K562 (cell line): ENCODE measurements at regions not wholly inside any gene's neighbourhood (a gene's known extent, or its start where the extent isn't known, plus 50 kb on each side); places are given as distances from the start of the nearest gene placed in this dataset.

Experiments
- ATAC-seq: fragments of 200-7000 bp; cut with Tn5 transposase; 3 replicates; pipeline ENCODE4 v1.9.1; 2020; ENCODE audit warnings: moderate library complexity
- BruUV-seq: library from RNA; stranded (reverse); fragments of 400-500 nt; replicated peaks from 2 replicates; lab custom pipeline; 2021; lab: Mats Ljungman, UMichigan
- CTCF ChIA-PET: fragments of 300-600 bp; formaldehyde crosslinking; extraction: SDS; loops from one replicate; lab custom pipeline; 2021; ENCODE audit warnings: low intra/inter-chr PET ratio; lab: Yijun Ruan, JAX
- POLR2A ChIA-PET: fragments of 300-600, 350-650 bp; sonication (Branson Sonifier 250); formaldehyde crosslinking; extraction: SDS; loops from one replicate; lab custom pipeline; 2021; ENCODE audit warnings: antibody characterized with exemption, inconsistent platforms; lab: Yijun Ruan, JAX
- DNase-seq, 4 experiments: peaks; one replicate each; pipeline versions ENCODE4 v3.0.0 to v3.0.0-alpha.2; 2011 to 2018; ENCODE audit warnings: low spot score in 3 of 4, mixed read lengths in 3 of 4; ENCODE audit errors: extremely low read depth in 1 of 4
- FAIRE-seq: peaks from 2 replicates; lab custom pipeline; 2011; peaks lifted over from hg19 to GRCh38; lab: Jason Lieb, UNC
- H2AFZ ChIP-seq: 2 replicates; pipeline ENCODE4 v1.6.0; 2011; ENCODE audit warnings: low read depth, low read length, control low read depth, inconsistent platforms
- H3K27ac ChIP-seq: fragments of 200-600 bp; 3 replicates; pipeline ENCODE4 v1.8.0; 2011; ENCODE audit warnings: low read depth, mild to moderate bottlenecking, control low read depth, inconsistent platforms, low read length, moderate library complexity, mixed read lengths; ENCODE audit errors: extremely low read depth
- H3K27me3 ChIP-seq, 2 experiments: fragments of 300-600 bp in 1 of 2; 2 replicates in 1 of 2; 3 replicates in 1 of 2; pipeline versions ENCODE4 v1.6.0 to v1.8.0; 2011; ENCODE audit warnings: inconsistent platforms in 2 of 2, low read length in 2 of 2, mild to moderate bottlenecking in 1 of 2, mixed read lengths in 1 of 2, moderate library complexity in 1 of 2; ENCODE audit not compliant: control insufficient read depth in 2 of 2, insufficient read depth in 2 of 2
- H3K36me3 ChIP-seq: fragments of 300-600 bp; 3 replicates; pipeline ENCODE4 v1.8.0; 2011; ENCODE audit warnings: mild to moderate bottlenecking, low read length, inconsistent platforms; ENCODE audit not compliant: control insufficient read depth, insufficient read depth
- H3K4me1 ChIP-seq, 2 experiments: fragments of 200-600 bp in 1 of 2; replicated peaks in 1 of 2; 2 replicates in 1 of 2; 3 replicates in 1 of 2; pipeline versions ENCODE4 v1.5.1 to v1.8.0; 2011; ENCODE audit warnings: inconsistent platforms in 2 of 2, low read length in 2 of 2, mild to moderate bottlenecking in 1 of 2, mixed read lengths in 1 of 2, moderate library complexity in 1 of 2; ENCODE audit not compliant: control insufficient read depth in 2 of 2, insufficient read depth in 2 of 2
- H3K4me2 ChIP-seq: 2 replicates; pipeline ENCODE4 v1.6.1; 2011; ENCODE audit warnings: low read length, control low read depth, inconsistent platforms, mixed read lengths; ENCODE audit not compliant: insufficient read depth
- H3K4me3 ChIP-seq: fragments of 200-600 bp; sonication (generic), shearing (Covaris generic); 2 replicates; pipeline ENCODE4 v1.5.1; 2016; ENCODE audit warnings: control low read depth, inconsistent platforms
- H3K79me2 ChIP-seq: fragments of 200-600 bp; 3 replicates; pipeline ENCODE4 v1.8.0; 2011; ENCODE audit warnings: low read length, inconsistent platforms; ENCODE audit not compliant: control insufficient read depth, insufficient read depth
- H3K9ac ChIP-seq, 2 experiments: 2 replicates each; pipeline versions ENCODE4 v1.6.0 to v1.6.1; 2011; ENCODE audit warnings: low read depth in 2 of 2, low read length in 2 of 2, control low read depth in 1 of 2, inconsistent platforms in 1 of 2, mild to moderate bottlenecking in 1 of 2, mixed read lengths in 1 of 2; ENCODE audit not compliant: insufficient read depth in 1 of 2
- H3K9me1 ChIP-seq: one replicate; pipeline ENCODE4 v1.6.0; 2011; ENCODE audit warnings: inconsistent platforms, mild to moderate bottlenecking, low read length, moderate library complexity; ENCODE audit not compliant: control insufficient read depth, insufficient read depth
- H3K9me3 ChIP-seq: replicated peaks from 2 replicates; pipeline ENCODE4 v1.5.1; 2011; ENCODE audit warnings: low read depth, low read length, inconsistent platforms; ENCODE audit not compliant: control insufficient read depth, insufficient read depth
- H4K20me1 ChIP-seq: replicated peaks from 2 replicates; pipeline ENCODE4 v1.6.1; 2011; ENCODE audit warnings: low read length, inconsistent platforms, mixed read lengths; ENCODE audit not compliant: control insufficient read depth, insufficient read depth
- CHCHD3 ChIP-seq: fragments of 250-450 bp; sonication (Bioruptor Pico); IDR thresholded peaks from 2 replicates; pipeline ENCODE4 v2.1.2; 2022; ENCODE audit warnings: mild to moderate bottlenecking
- E2F3 ChIP-seq: fragments of 250-450 bp; sonication (Bioruptor Pico); IDR thresholded peaks from 2 replicates; pipeline ENCODE4 v1.4.0; 2020; ENCODE audit warnings: mild to moderate bottlenecking
- ELF4 ChIP-seq: fragments of 450-650 bp; formaldehyde crosslinking; IDR thresholded peaks from 2 replicates; pipeline ENCODE4 v1.4.0; 2022; ENCODE audit warnings: missing genetic modification characterization
- JUNB ChIP-seq: fragments of 450-650 bp; formaldehyde crosslinking; conservative IDR thresholded peaks from 2 replicates; pipeline ENCODE4 v1.4.0; 2020; ENCODE audit warnings: mild to moderate bottlenecking
- L3MBTL2 ChIP-seq: fragments of 450-650 bp; IDR thresholded peaks from 2 replicates; pipeline ENCODE4 v1.6.1; 2016; ENCODE audit warnings: mild to moderate bottlenecking, moderate library complexity
- RBM34 ChIP-seq: fragments of 200-400 bp; formaldehyde crosslinking; IDR thresholded peaks from 2 replicates; pipeline ENCODE4 v1.6.1; 2018; ENCODE audit warnings: low read length, borderline replicate concordance; ENCODE audit not compliant: insufficient read depth
- RCOR1 ChIP-seq, 2 experiments: IDR thresholded peaks; 2 replicates each; pipeline ENCODE4 v1.6.1; 2012; ENCODE audit warnings: low read depth in 2 of 2, low read length in 2 of 2, borderline replicate concordance in 1 of 2, improper control_type of control experiment in 1 of 2
- TCF7 ChIP-seq: sonication (generic); IDR thresholded peaks from 2 replicates; pipeline ENCODE4 v1.6.1; 2016; ENCODE audit warnings: antibody characterized with exemption, borderline replicate concordance
- TRIM24 ChIP-seq, 2 experiments: fragments of 450-650 bp; IDR thresholded peaks; 2 replicates each; pipeline ENCODE4 v1.6.1; 2016
- WHSC1 ChIP-seq: IDR thresholded peaks from one replicate; pipeline ENCODE4 v1.6.1; 2012; ENCODE audit warnings: low read length, control low read depth, inconsistent platforms
- ZBTB34 ChIP-seq: fragments of 250-450 bp; sonication (Bioruptor Pico); IDR thresholded peaks from 2 replicates; pipeline ENCODE4 v1.8.0; 2021; ENCODE audit warnings: mild to moderate bottlenecking, moderate library complexity
- ZNF3 ChIP-seq: fragments of 250-450 bp; sonication (Bioruptor Pico); IDR thresholded peaks from 2 replicates; pipeline ENCODE4 v1.5.0; 2021; ENCODE audit warnings: mild to moderate bottlenecking, moderate library complexity
- ZNF668 ChIP-seq: fragments of 250-450 bp; sonication (Bioruptor Pico); IDR thresholded peaks from 2 replicates; pipeline ENCODE4 v1.8.0; 2022; ENCODE audit warnings: mild to moderate bottlenecking, inconsistent platforms
- ZNF766 ChIP-seq: fragments of 200-800 bp; sonication (Bioruptor generic); conservative IDR thresholded peaks from 2 replicates; pipeline ENCODE4 v1.6.1; 2016; ENCODE audit warnings: missing genetic modification characterization, missing compliant biosample characterization
- WGBS: fragments of 100-300 bp; shearing (Covaris generic); methylation state at CpG from one replicate; pipeline ENCODE4 v1.1.6; 2016; ENCODE audit warnings: low coverage, mixed read lengths; ENCODE audit not compliant: insufficient coverage; ENCODE audit errors: missing lambda C conversion rate; 5-methylcytosine and 5-hydroxymethylcytosine counted together
- in situ Hi-C: fragments of 300-500 bp; cut with MboI; formaldehyde crosslinking; loops from 4 replicates; pipeline ENCODE4 v1.15.0; 2018; ENCODE audit warnings: inconsistent platforms, mixed read lengths
- intact Hi-C: fragments of 100-400 bp; cut with micrococcal nuclease; formaldehyde crosslinking; loops from 2 replicates; pipeline ENCODE4 v1.14.2; 2022
- TF ChIP-seq, protein P1 (sequence below), 3 experiments: fragments of 200-800 bp in 1 of 3; sonication (Bioruptor generic) in 1 of 3; sonication (generic) in 1 of 3; formaldehyde crosslinking in 1 of 3; IDR thresholded peaks; 2 replicates each; pipeline versions ENCODE4 v1.6.1 to v1.8.0; 2016 to 2022; ENCODE audit warnings: mild to moderate bottlenecking in 2 of 3, missing compliant biosample characterization in 2 of 3, missing genetic modification characterization in 2 of 3, missing genetic modification reagents in 1 of 3
- TF ChIP-seq, protein P2 (sequence below): fragments of 450-650 bp; IDR thresholded peaks from 2 replicates; pipeline ENCODE4 v1.7.0; 2016; ENCODE audit warnings: borderline replicate concordance

DNA sequence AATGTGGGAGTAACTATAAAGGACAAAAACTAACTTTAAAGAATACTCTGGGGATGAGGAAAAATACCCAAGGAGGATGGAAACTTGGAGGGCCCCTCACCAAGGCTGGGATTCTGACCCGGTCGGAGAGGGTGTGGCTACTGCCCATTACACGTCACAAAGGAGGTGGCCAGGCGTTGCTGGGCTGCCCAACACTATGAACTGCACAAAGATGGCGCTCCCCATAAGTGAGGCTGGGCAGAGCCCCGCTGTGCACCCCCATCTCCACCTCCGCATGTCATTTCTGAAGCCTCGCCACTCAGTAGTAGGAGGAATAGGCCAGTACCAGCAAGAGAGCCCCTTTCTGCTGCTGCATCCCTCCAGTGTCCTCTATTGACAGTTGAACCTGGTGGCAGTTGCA is 290.1 kb upstream of the ZNF32 start (continued):
- TF ChIP-seq, protein P1, sequence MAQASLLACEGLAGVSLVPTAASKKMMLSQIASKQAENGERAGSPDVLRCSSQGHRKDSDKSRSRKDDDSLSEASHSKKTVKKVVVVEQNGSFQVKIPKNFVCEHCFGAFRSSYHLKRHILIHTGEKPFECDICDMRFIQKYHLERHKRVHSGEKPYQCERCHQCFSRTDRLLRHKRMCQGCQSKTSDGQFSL (CRISPR knock-in tag; IDR thresholded peaks at IDR 0.05) = no peak
- TF ChIP-seq, protein P1 (tag; IDR thresholded peaks at IDR 0.05) = no peak

DNA sequence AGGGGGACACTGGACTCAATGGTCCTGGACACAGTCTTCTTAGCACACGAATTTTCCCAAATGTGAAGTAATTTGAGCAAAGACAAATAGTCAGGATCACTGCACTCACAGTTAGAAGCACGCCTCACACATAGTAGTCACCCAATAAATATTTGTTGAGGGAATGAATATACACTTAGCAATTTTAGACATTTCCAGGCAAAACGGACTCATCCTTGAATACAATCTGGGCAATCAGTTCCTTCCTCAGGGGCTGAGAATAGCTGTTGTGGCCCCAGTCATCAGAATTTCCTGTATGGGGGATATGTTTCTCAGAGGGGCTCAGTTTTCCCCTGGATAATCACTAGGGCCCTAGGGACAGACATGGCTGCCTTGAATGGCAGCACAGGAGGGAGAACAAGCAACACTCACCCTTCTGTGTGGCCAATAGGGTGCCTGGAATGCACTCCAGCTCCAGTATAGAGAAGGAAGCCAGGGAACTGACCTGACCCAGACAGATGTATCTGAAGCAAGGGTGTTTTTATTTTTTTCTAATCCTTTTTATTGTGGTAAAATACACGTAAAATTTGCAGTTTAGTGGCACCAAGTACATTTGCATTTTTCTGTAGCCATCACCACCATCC is 282.7 kb upstream of the ZNF32 start:
- BruUV-seq = no TSS peak
- no peaks in the 10 kb centered on the region for H3K4me1 ChIP-seq
- H4K20me1 ChIP-seq = no peaks in the 10 kb centered on the region
- H3K79me2 ChIP-seq = no peaks in the 10 kb centered on the region
- no peak for DNase-seq
- no peak overlapping the region for H2AFZ ChIP-seq
- no peak for ATAC-seq
- 0% methylated on average over 4 of the region's 4 CpGs for WGBS
- CTCF ChIA-PET = no interaction called here
- in situ Hi-C loops = no loop called here
- no peak overlapping the region for H3K4me2 ChIP-seq
- no peaks in the 10 kb centered on the region for H3K36me3 ChIP-seq
- intact Hi-C loops = no loop called here
- H3K4me3 ChIP-seq = no peak overlapping the region
- POLR2A ChIA-PET = interaction anchor here (1.6 kb wide), 1 partner anchor 21 kb away, joined by 5 read pairs; no protein-coding TSS in a partner anchor
- no peaks in the 10 kb centered on the region for H3K9me3 ChIP-seq
- peaks cover 0 to 10% of the 10 kb centered on the region in 2 experiments; a peak in 1 of 5 replicates for H3K27me3 ChIP-seq
- FAIRE-seq = no peak
- H3K27ac ChIP-seq = no peak overlapping the region
- H3K9me1 ChIP-seq = no peaks in the 10 kb centered on the region
- no peak overlapping the region for H3K9ac ChIP-seq
- TF ChIP-seq E2F3 (CRISPR knock-in tag) (no peak), ZNF3 (CRISPR knock-in tag) (no peak), TRIM24 (IDR thresholded peaks at IDR 0.05) (no peak), CHCHD3 (no peak), JUNB (CRISPR knock-in tag) (no peak), ZNF766 (CRISPR knock-in tag) (no peak), L3MBTL2 (no peak), WHSC1 (no peak), RCOR1 (IDR thresholded peaks at IDR 0.05; ENCODE audit: borderline replicate concordance in 1 of 2, low read depth in 2 of 2, low read length in 2 of 2) (no peak), ELF4 (CRISPR knock-in tag) (no peak), RBM34 (no peak), TCF7 (no peak), ZBTB34 (CRISPR knock-in tag) (no peak), ZNF668 (CRISPR knock-in tag) (no peak)
- TF ChIP-seq, protein P2, sequence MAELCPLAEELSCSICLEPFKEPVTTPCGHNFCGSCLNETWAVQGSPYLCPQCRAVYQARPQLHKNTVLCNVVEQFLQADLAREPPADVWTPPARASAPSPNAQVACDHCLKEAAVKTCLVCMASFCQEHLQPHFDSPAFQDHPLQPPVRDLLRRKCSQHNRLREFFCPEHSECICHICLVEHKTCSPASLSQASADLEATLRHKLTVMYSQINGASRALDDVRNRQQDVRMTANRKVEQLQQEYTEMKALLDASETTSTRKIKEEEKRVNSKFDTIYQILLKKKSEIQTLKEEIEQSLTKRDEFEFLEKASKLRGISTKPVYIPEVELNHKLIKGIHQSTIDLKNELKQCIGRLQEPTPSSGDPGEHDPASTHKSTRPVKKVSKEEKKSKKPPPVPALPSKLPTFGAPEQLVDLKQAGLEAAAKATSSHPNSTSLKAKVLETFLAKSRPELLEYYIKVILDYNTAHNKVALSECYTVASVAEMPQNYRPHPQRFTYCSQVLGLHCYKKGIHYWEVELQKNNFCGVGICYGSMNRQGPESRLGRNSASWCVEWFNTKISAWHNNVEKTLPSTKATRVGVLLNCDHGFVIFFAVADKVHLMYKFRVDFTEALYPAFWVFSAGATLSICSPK = no peak
